Heart right ventricle (tissue), 16 donors: ENCODE measurements at regions not wholly inside any gene's neighbourhood (a gene's known extent, or its start where the extent isn't known, plus 50 kb on each side); places are given as distances from the start of the nearest gene placed in this dataset.

Experiments used
- ATAC-seq, 8 donors: fragments of 200-7000 bp; cut with Tn5 transposase; one replicate each; pipeline ENCODE4 v1.9.1; 2020; ENCODE audit warnings: mild to moderate bottlenecking in 8 of 8, moderate library complexity in 8 of 8, moderate number of reproducible peaks in 1 of 8
- DNase-seq, 2 donors: peaks; one replicate each; pipeline ENCODE4 v3.0.0-alpha.2; 2020
- H3K27ac ChIP-seq, 10 donors: fragments of 200-600 bp; sonication (generic) in 2 of 10; one replicate each; pipeline versions ENCODE4 v1.5.0 to v1.8.0; 2020 to 2022; ENCODE audit warnings: mild to moderate bottlenecking in 3 of 10
- H3K27me3 ChIP-seq, 7 donors: fragments of 200-600 bp; one replicate each; pipeline ENCODE4 v1.8.0; 2021 to 2022; ENCODE audit warnings: mild to moderate bottlenecking in 2 of 7
- H3K36me3 ChIP-seq, 9 donors: fragments of 200-600 bp; sonication (generic) in 1 of 9; one replicate each; pipeline versions ENCODE4 v1.5.0 to v1.8.0; 2020 to 2022; ENCODE audit warnings: mild to moderate bottlenecking in 2 of 9
- H3K4me1 ChIP-seq, 9 donors: fragments of 200-600 bp; sonication (generic) in 1 of 9; one replicate each; pipeline versions ENCODE4 v1.5.0 to v1.8.0; 2020 to 2022; ENCODE audit warnings: mild to moderate bottlenecking in 4 of 9
- H3K4me3 ChIP-seq, 10 donors: fragments of 200-600 bp; sonication (generic) in 2 of 10; one replicate each; pipeline versions ENCODE4 v1.5.0 to v1.8.0; 2020 to 2022; ENCODE audit warnings: mild to moderate bottlenecking in 7 of 10, moderate library complexity in 2 of 10
- H3K9me3 ChIP-seq, 11 donors: fragments of 200-600 bp in 10 of 11; sonication (generic) in 2 of 11; one replicate each; pipeline versions ENCODE4 v1.5.0 to v1.8.0; 2013 to 2022; ENCODE audit warnings: mild to moderate bottlenecking in 2 of 11, control low read depth in 1 of 11, moderate library complexity in 1 of 11
- WGBS, 2 donors: extraction: QIAGEN DNeasy Blood & Tissue Kit; methylation state at CpG; one replicate each; pipeline ENCODE4 v1.1.7; 2013; ENCODE audit warnings: inconsistent platforms in 1 of 2; 5-methylcytosine and 5-hydroxymethylcytosine counted together
- intact Hi-C, 10 donors: fragments of 100-400 bp; cut with DNase I; formaldehyde crosslinking; loops; one replicate each; pipeline versions ENCODE4 v1.11.1 to v1.14.2; 2022
- TF ChIP-seq, protein P1 (sequence below), 9 donors: fragments of 200-600 bp; sonication (generic) in 2 of 9; IDR thresholded peaks; one replicate each; pipeline versions ENCODE4 v1.5.0 to v1.8.0; 2021 to 2022; ENCODE audit warnings: antibody characterized with exemption in 9 of 9, mild to moderate bottlenecking in 5 of 9, moderate library complexity in 1 of 9
- donor health status: Arrhythmogenic right ventricular cardiomyopathy.
- donor health status: ischemic (EF 13 %, LVEDD 7.1; RV severe dilation, severe dysfunction).
- donor health status: healthy with polysubstance abuse.
- donor health status: DM: no; HTN: yes; CAD: no.
- donor health status: DM: no; HTN: no; CAD: no.
- donor health status: ischemic (EF 25% LVEDD 6.9; RV normal size, moderate dysfunction).
- donor health status: ischemic (EF 25% LVEDD 5.7; RV mildly dilated, moderate dysfunction).
- donor health status: healthy.
- donor health status: DM: yes; HTN: yes; CAD: no.
- donor health status: Ischemic cardiomyopathy.
- donor health status: ischemic (EF 35%, LVEDD 5.7; RV mildly dilated, moderate dysfunction).
- donor health status: nonischemic (EF 11% LVEDD 7.7; RV severe dilation, severe dysfunction).
- donor health status: DM: yes; HTN: yes; CAD: no.
- donor health status: PGD.
- donor health status: ischemic (EF 29% LVEDD 5.4; RV normal size, mild dysfunction).
- donor health status: nonischemic (EF 23%, LVEDD 6.1; RV moderate dilation, normal function).

DNA sequence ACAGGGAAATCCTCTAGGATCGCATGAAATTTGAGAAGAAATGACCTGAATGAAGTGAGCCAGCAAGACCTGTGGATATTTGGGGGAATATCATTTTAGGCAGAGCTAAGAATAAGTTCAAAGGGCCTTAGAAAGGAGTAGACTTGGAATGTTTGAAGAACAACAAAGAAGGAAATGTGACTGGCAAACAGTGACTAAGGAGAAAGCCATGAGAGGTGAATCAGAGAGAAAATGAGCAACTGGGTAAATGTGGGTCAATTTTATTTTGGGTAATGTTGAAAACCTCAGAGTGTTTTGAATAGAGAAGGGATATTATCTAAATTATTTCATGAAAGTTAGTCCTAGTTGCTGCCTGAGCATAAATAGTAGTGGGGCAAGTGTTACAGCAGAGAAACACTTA, 672.8 kb downstream of the LMO4 start:
- Histone ChIP-seq H3K27ac (no peak overlapping the region), H3K36me3 (no peaks in the 10 kb centered on the region), H3K27me3 (peaks cover 0 to 3% (median 0%) of the 10 kb centered on the region in 7 donors), H3K4me1 (no peaks in the 10 kb centered on the region), H3K4me3 (no peak overlapping the region), H3K9me3 (no peaks in the 10 kb centered on the region)
- DNase-seq (no peak), ATAC-seq (no peak)
- intact Hi-C loops: no loop called here
- TF ChIP-seq, protein P1, sequence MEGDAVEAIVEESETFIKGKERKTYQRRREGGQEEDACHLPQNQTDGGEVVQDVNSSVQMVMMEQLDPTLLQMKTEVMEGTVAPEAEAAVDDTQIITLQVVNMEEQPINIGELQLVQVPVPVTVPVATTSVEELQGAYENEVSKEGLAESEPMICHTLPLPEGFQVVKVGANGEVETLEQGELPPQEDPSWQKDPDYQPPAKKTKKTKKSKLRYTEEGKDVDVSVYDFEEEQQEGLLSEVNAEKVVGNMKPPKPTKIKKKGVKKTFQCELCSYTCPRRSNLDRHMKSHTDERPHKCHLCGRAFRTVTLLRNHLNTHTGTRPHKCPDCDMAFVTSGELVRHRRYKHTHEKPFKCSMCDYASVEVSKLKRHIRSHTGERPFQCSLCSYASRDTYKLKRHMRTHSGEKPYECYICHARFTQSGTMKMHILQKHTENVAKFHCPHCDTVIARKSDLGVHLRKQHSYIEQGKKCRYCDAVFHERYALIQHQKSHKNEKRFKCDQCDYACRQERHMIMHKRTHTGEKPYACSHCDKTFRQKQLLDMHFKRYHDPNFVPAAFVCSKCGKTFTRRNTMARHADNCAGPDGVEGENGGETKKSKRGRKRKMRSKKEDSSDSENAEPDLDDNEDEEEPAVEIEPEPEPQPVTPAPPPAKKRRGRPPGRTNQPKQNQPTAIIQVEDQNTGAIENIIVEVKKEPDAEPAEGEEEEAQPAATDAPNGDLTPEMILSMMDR (IDR thresholded peaks at IDR 0.05): no peak
- 85 to 94% methylated on average over 1 of the region's 1 CpG for WGBS, 2 donors

DNA sequence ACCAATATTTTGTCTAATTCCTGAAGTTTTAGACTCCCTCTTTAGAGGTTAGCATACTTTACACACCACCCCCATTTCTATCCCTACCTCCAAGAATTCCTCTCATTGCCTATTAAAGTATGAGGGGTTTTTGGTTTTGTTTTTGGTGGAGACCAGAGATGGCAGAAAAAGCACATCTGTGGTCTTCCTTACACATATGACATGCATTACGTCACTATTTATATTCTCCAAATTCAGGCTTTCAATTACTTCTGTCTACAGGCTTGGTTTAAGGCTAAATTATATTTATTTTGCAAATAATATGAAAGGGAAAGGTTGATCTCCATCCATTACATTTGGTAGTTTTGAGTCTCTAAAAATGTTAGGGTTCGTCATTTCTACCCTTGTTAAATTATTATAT, 674.6 kb downstream of the LMO4 start:
- Histone ChIP-seq H3K27me3 (peaks cover 0 to 3% (median 0%) of the 10 kb centered on the region in 7 donors), H3K36me3 (no peaks in the 10 kb centered on the region), H3K27ac (no peak overlapping the region), H3K4me3 (no peak overlapping the region), H3K4me1 (no peaks in the 10 kb centered on the region), H3K9me3 (no peaks in the 10 kb centered on the region)
- WGBS, 2 donors: 85 to 94% methylated on average over 2 of the region's 2 CpGs
- no peak for DNase-seq
- no peak for ATAC-seq
- TF ChIP-seq, protein P1 (IDR thresholded peaks at IDR 0.05): no peak
- intact Hi-C loops: no loop called here

DNA sequence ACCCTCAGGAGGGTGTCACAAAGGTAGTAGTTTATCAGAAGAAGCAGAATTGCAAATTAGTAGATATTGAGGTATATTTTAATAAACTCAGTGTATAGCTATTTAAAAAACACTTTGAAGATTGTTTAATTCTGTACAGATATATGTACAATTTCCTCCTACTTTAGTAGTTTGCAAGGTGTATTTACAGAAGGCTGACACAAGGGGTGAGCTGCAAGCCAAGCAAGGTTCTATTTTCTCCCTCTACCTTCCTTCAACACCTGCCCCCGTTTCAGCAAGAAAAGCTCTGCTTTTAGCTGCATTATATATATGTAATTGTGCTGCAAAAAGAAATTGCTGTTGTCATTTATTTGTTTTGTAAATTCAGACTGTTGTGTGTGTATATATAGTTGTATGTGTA, 674.2 kb upstream of the PKN2 start:
- H3K4me3 ChIP-seq: no peak overlapping the region
- H3K27me3 ChIP-seq: peaks cover 0 to 3% (median 0%) of the 10 kb centered on the region in 7 donors
- DNase-seq: no peak
- no peaks in the 10 kb centered on the region for H3K36me3 ChIP-seq
- H3K27ac ChIP-seq: no peak overlapping the region
- H3K4me1 ChIP-seq: no peaks in the 10 kb centered on the region
- 50 to 57% methylated on average over 1 of the region's 1 CpG for WGBS, 2 donors
- no peak for ATAC-seq
- H3K9me3 ChIP-seq: no peaks in the 10 kb centered on the region
- intact Hi-C loops: no loop called here
- TF ChIP-seq, protein P1 (IDR thresholded peaks at IDR 0.05): no peak

DNA sequence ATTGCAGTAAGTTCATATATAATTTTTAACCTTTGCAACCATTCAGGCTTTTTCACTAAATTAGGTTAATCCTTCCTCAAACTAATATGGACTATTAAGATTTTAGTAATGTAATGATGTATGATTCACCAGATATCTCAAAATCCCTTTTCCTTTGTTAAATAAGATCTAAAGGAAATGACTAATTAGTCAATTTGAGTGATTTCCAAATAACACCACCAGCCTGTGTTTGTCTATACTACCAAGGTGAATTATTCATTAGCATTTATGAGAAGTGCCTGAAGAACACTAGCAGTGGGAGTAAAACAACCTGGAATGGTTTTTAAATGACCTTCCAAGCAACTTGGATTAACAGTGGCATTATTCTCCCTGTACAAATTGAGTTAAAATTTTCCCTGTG, 670.6 kb upstream of the PKN2 start:
- Histone ChIP-seq H3K4me3 (no peak overlapping the region), H3K4me1 (no peaks in the 10 kb centered on the region), H3K36me3 (no peaks in the 10 kb centered on the region), H3K9me3 (no peaks in the 10 kb centered on the region), H3K27ac (no peak overlapping the region), H3K27me3 (no peaks in the 10 kb centered on the region)
- no peak for ATAC-seq
- TF ChIP-seq, protein P1 (IDR thresholded peaks at IDR 0.05): no peak
- intact Hi-C loops: no loop called here
- no peak for DNase-seq

DNA sequence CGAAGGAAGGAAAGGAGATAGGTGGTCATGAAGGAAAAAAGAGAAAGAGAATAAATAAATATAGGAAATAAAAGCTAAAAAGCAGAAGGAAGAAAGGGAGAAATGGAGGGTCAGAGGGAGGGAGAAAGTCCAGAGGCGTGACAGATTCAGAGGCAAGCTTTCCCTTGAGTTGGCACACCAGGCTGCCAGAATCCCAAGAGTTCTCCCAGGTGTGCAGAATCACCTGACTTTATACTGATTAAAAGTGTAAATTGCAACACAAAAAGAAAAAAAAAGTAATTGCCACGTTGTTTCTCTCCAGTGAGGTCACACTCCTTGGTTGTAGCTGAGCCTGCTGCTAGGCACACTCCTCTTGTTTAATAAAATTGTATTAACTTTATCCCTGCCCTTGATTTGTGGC, 669.9 kb upstream of the PKN2 start:
- no peak for DNase-seq
- intact Hi-C loops: no loop called here
- Histone ChIP-seq H3K27ac (no peak overlapping the region), H3K36me3 (no peaks in the 10 kb centered on the region), H3K27me3 (no peaks in the 10 kb centered on the region), H3K4me3 (no peak overlapping the region), H3K4me1 (no peaks in the 10 kb centered on the region), H3K9me3 (no peaks in the 10 kb centered on the region)
- no peak for ATAC-seq
- 69 to 71% methylated on average over 3 of the region's 3 CpGs for WGBS, 2 donors
- TF ChIP-seq, protein P1 (IDR thresholded peaks at IDR 0.05): no peak
